ENCODE measurements at regions not wholly inside any gene's neighbourhood (a gene's known extent, or its start where the extent isn't known, plus 50 kb on each side); places are given as distances from the start of the nearest gene placed in this dataset.

DNA sequence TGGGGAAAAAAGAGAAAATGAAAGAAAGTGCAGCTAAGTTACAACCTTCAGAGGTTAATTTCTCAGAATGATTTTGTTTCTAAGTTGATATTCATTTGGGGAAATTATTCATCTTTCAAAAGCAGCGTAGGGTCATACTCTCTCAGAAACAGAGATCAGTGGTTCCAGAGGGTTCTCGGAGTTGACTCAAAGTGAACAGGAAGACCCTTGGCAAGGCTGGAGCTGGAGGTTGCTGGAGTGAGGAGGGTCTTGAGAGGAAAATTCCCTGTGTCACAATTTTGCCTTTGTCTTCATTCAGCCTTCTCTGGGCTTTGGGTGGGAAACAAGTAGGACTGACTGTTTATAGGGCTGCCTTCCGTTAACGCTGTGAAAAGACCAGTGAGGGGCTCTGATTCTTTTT, 168.2 kb downstream of the ICOS start:
- Histone ChIP-seq H3K79me2 (ENCODE audit: control insufficient read depth, insufficient read depth, low read length) (no peaks in the 10 kb centered on the region), H4K20me1 (ENCODE audit: control insufficient read depth, insufficient read depth, low read length, poor library complexity, severe bottlenecking) (no peaks in the 10 kb centered on the region), H3K27me3 (replicated peaks in 1 of 4; ENCODE audit: control extremely low read depth in 1 of 4, control insufficient read depth in 3 of 4, insufficient read depth in 4 of 4, low read length in 3 of 4) (peaks cover 0 to 3% (median 0%) of the 10 kb centered on the region in 4 experiments), H3K27ac (ENCODE audit: low read length in 2 of 2) (no peak overlapping the region), H3K4me3 (ENCODE audit: control extremely low read depth in 1 of 5, extremely low read depth in 1 of 5, insufficient read depth in 1 of 5, low read depth in 2 of 5, low read length in 4 of 5) (no peak overlapping the region), H3K36me3 (replicated peaks in 1 of 2; ENCODE audit: control extremely low read depth in 1 of 2, control insufficient read depth in 1 of 2, extremely low read depth in 1 of 2, insufficient read depth in 2 of 2, low read length in 1 of 2) (no peaks in the 10 kb centered on the region), H3K4me1 (ENCODE audit: control insufficient read depth in 2 of 2, insufficient read depth in 2 of 2, low read length in 2 of 2) (no peaks in the 10 kb centered on the region), H2AFZ (ENCODE audit: insufficient read depth, low read depth, low read length, poor library complexity, severe bottlenecking) (no peak overlapping the region), H3K9me3 (ENCODE audit: control extremely low read depth in 1 of 3, control insufficient read depth in 2 of 3, insufficient read depth in 1 of 3, low read length in 2 of 3) (no peaks in the 10 kb centered on the region), H3K9ac (ENCODE audit: low read length) (no peak overlapping the region), H3K4me2 (replicated peaks; ENCODE audit: low read depth, low read length, poor library complexity, severe bottlenecking) (no peak overlapping the region)
- intact Hi-C loops (cut with micrococcal nuclease), result no loop called here
- 49% methylated on average over 2 of the region's 4 CpGs for WGBS (ENCODE audit: insufficient coverage)
- peaks cover 3% of the 10 kb centered on the region for H3K4me1 Mint-ChIP-seq
- H3K4me3 Mint-ChIP-seq, result no peak overlapping the region
- CTCF ChIA-PET, result no interaction called here
- no peaks in the 10 kb centered on the region for H3K9me3 Mint-ChIP-seq (ENCODE audit: insufficient read depth)
- TF ChIP-seq EZH2 (IDR thresholded peaks at IDR 0.05; ENCODE audit: borderline replicate concordance, insufficient read depth, low read depth, low read length, poor library complexity, severe bottlenecking), result no peak
- TF ChIP-seq, protein P1, sequence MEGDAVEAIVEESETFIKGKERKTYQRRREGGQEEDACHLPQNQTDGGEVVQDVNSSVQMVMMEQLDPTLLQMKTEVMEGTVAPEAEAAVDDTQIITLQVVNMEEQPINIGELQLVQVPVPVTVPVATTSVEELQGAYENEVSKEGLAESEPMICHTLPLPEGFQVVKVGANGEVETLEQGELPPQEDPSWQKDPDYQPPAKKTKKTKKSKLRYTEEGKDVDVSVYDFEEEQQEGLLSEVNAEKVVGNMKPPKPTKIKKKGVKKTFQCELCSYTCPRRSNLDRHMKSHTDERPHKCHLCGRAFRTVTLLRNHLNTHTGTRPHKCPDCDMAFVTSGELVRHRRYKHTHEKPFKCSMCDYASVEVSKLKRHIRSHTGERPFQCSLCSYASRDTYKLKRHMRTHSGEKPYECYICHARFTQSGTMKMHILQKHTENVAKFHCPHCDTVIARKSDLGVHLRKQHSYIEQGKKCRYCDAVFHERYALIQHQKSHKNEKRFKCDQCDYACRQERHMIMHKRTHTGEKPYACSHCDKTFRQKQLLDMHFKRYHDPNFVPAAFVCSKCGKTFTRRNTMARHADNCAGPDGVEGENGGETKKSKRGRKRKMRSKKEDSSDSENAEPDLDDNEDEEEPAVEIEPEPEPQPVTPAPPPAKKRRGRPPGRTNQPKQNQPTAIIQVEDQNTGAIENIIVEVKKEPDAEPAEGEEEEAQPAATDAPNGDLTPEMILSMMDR (IDR thresholded peaks at IDR 0.05), result no peak
- H3K27me3 Mint-ChIP-seq, result peaks cover 21% of the 10 kb centered on the region
- DNase-seq, result no peak
- no peak for ATAC-seq (ENCODE audit: low read depth)
- H3K27ac Mint-ChIP-seq, result no peak overlapping the region
- POLR2A ChIA-PET, result no interaction called here

GRCh38 chr2:204108330-204108751, 171.8 kb downstream of the ICOS start:
- no peak overlapping the region for H2AFZ ChIP-seq (ENCODE audit: insufficient read depth, low read depth, low read length, poor library complexity, severe bottlenecking)
- no CpG with 5 or more reads among the region's 3 CpGs for WGBS (ENCODE audit: insufficient coverage)
- no peak overlapping the region for H3K4me3 ChIP-seq (ENCODE audit: control extremely low read depth in 1 of 5, extremely low read depth in 1 of 5, insufficient read depth in 1 of 5, low read depth in 2 of 5, low read length in 4 of 5)
- no peaks in the 10 kb centered on the region for H3K9me3 ChIP-seq (ENCODE audit: control extremely low read depth in 1 of 3, control insufficient read depth in 2 of 3, insufficient read depth in 1 of 3, low read length in 2 of 3)
- H3K9ac ChIP-seq (ENCODE audit: low read length), result no peak overlapping the region
- DNase-seq (peak; percentile 4), ATAC-seq (ENCODE audit: low read depth) (no peak)
- no peaks in the 10 kb centered on the region for H3K79me2 ChIP-seq (ENCODE audit: control insufficient read depth, insufficient read depth, low read length)
- no peak overlapping the region for H3K4me2 ChIP-seq (replicated peaks; ENCODE audit: low read depth, low read length, poor library complexity, severe bottlenecking)
- no peaks in the 10 kb centered on the region for H3K36me3 ChIP-seq (replicated peaks in 1 of 2; ENCODE audit: control extremely low read depth in 1 of 2, control insufficient read depth in 1 of 2, extremely low read depth in 1 of 2, insufficient read depth in 2 of 2, low read length in 1 of 2)
- peaks cover 13% of the 10 kb centered on the region for H3K4me1 Mint-ChIP-seq
- H3K27me3 ChIP-seq (replicated peaks in 1 of 4; ENCODE audit: control extremely low read depth in 1 of 4, control insufficient read depth in 3 of 4, insufficient read depth in 4 of 4, low read length in 3 of 4), result peaks cover 0 to 8% (median 0%) of the 10 kb centered on the region in 4 experiments
- TF ChIP-seq, protein P1 (IDR thresholded peaks at IDR 0.05), result peak; percentile 8
- TF ChIP-seq EZH2 (IDR thresholded peaks at IDR 0.05; ENCODE audit: borderline replicate concordance, insufficient read depth, low read depth, low read length, poor library complexity, severe bottlenecking), result no peak
- intact Hi-C loops (cut with micrococcal nuclease), result no loop called here
- H3K4me3 Mint-ChIP-seq, result no peak overlapping the region
- POLR2A ChIA-PET, result no interaction called here
- no peak overlapping the region for H3K27ac Mint-ChIP-seq
- H3K27ac ChIP-seq (ENCODE audit: low read length in 2 of 2), result no peak overlapping the region
- no peaks in the 10 kb centered on the region for H3K9me3 Mint-ChIP-seq (ENCODE audit: insufficient read depth)
- H3K27me3 Mint-ChIP-seq, result peaks cover 34% of the 10 kb centered on the region
- CTCF ChIA-PET, result no interaction called here
- peaks cover 8 to 11% of the 10 kb centered on the region in 2 donors for H3K4me1 ChIP-seq (ENCODE audit: control insufficient read depth in 2 of 2, insufficient read depth in 2 of 2, low read length in 2 of 2)
- no peaks in the 10 kb centered on the region for H4K20me1 ChIP-seq (ENCODE audit: control insufficient read depth, insufficient read depth, low read length, poor library complexity, severe bottlenecking)
